ENCODE measurements at regions not wholly inside any gene's neighbourhood (a gene's known extent, or its start where the extent isn't known, plus 50 kb on each side); places are given as distances from the start of the nearest gene placed in this dataset.

- ChIA-PET CTCF (interaction anchor here (0.6 kb wide), 1 partner anchor 36 kb away, joined by 8 read pairs; no protein-coding TSS in a partner anchor), POLR2A (no interaction called here)
- no TSS peak for BruUV-seq (replicated peaks)
- Histone ChIP-seq H3K4me1 (ENCODE audit: control insufficient read depth, insufficient read depth, low read length) (no peaks in the 10 kb centered on the region), H3K27me3 (ENCODE audit: control insufficient read depth, insufficient read depth, low read length) (no peaks in the 10 kb centered on the region), H3K27ac (ENCODE audit: low read length) (no peak overlapping the region), H3K36me3 (ENCODE audit: control insufficient read depth, insufficient read depth, low read length) (no peaks in the 10 kb centered on the region), H3K9me3 (ENCODE audit: control insufficient read depth, insufficient read depth, low read depth, low read length) (no peaks in the 10 kb centered on the region), H3K4me3 (ENCODE audit: low read depth in 2 of 2, low read length in 2 of 2) (no peak overlapping the region)
- DNase-seq (ENCODE audit: low read depth, low spot score) = no peak
- no peak for ATAC-seq
- TF ChIP-seq SIN3A (IDR thresholded peaks at IDR 0.05; ENCODE audit: borderline replicate concordance, insufficient read depth, low read depth, low read length) (no peak), REST (IDR thresholded peaks at IDR 0.05; ENCODE audit: insufficient read depth in 1 of 2, low read depth in 2 of 2, low read length in 1 of 2) (no peak), POLR2AphosphoS5 (IDR thresholded peaks at IDR 0.05; ENCODE audit: low read depth, low read length) (no peak), TCF7L2 (IDR thresholded peaks at IDR 0.05; ENCODE audit: low read depth, low read length) (no peak), CTCF (IDR thresholded peaks at IDR 0.05) (no peak)
- intact Hi-C loops (cut with micrococcal nuclease; ENCODE audit: unreplicated experiment) = no loop called here
- in situ Hi-C loops (cut with HindIII; ENCODE audit: low pct_unique_long_range_greater_than_20kb, low sequenced_read_pairs) = no loop called here
Observed at GRCh38 chr15:77688693-77689092, 56.0 kb upstream of the LINGO1 start.

GRCh38 chr15:77688266-77688665 lies 55.6 kb upstream of the LINGO1 start:
- no peak overlapping the region for H3K27ac ChIP-seq (ENCODE audit: low read length)
- H3K4me1 ChIP-seq (ENCODE audit: control insufficient read depth, insufficient read depth, low read length) = no peaks in the 10 kb centered on the region
- H3K36me3 ChIP-seq (ENCODE audit: control insufficient read depth, insufficient read depth, low read length) = no peaks in the 10 kb centered on the region
- BruUV-seq (replicated peaks) = no TSS peak
- no peak for DNase-seq (ENCODE audit: low read depth, low spot score)
- in situ Hi-C loops (cut with HindIII; ENCODE audit: low pct_unique_long_range_greater_than_20kb, low sequenced_read_pairs) (no loop called here), intact Hi-C loops (cut with micrococcal nuclease; ENCODE audit: unreplicated experiment) (no loop called here)
- TF ChIP-seq CTCF (IDR thresholded peaks at IDR 0.05) = no peak
- TF ChIP-seq TCF7L2 (IDR thresholded peaks at IDR 0.05; ENCODE audit: low read depth, low read length) = no peak
- TF ChIP-seq POLR2AphosphoS5 (IDR thresholded peaks at IDR 0.05; ENCODE audit: low read depth, low read length) = no peak
- no peak for TF ChIP-seq SIN3A (IDR thresholded peaks at IDR 0.05; ENCODE audit: borderline replicate concordance, insufficient read depth, low read depth, low read length)
- TF ChIP-seq REST (IDR thresholded peaks at IDR 0.05; ENCODE audit: insufficient read depth in 1 of 2, low read depth in 2 of 2, low read length in 1 of 2) = no peak
- no peak for ATAC-seq
- no peaks in the 10 kb centered on the region for H3K9me3 ChIP-seq (ENCODE audit: control insufficient read depth, insufficient read depth, low read depth, low read length)
- H3K27me3 ChIP-seq (ENCODE audit: control insufficient read depth, insufficient read depth, low read length) = peaks cover 2% of the 10 kb centered on the region; the same call in 1 of the 2 replicates
- H3K4me3 ChIP-seq (ENCODE audit: low read depth in 2 of 2, low read length in 2 of 2) = no peak overlapping the region
- ChIA-PET CTCF (interaction anchor here (0.6 kb wide), 1 partner anchor 36 kb away, joined by 8 read pairs; no protein-coding TSS in a partner anchor), POLR2A (no interaction called here)

All from Panc1 (cell line).